Lower leg skin (tissue), 3 donors: ENCODE measurements at regions not wholly inside any gene's neighbourhood (a gene's known extent, or its start where the extent isn't known, plus 50 kb on each side); places are given as distances from the start of the nearest gene placed in this dataset.

Experiments used
- POLR2A ChIP-seq, 2 donors: fragments of 450-650 bp; IDR thresholded peaks; one replicate each; pipeline ENCODE4 v1.6.1; 2016 to 2017; ENCODE audit warnings: antibody characterized with exemption in 2 of 2, mild to moderate bottlenecking in 1 of 2, moderate library complexity in 1 of 2
- TF ChIP-seq, protein P1 (sequence below), 3 donors: fragments of 450-650 bp; IDR thresholded peaks; one replicate each; pipeline ENCODE4 v1.5.1; 2016; ENCODE audit warnings: antibody characterized with exemption in 3 of 3, mild to moderate bottlenecking in 3 of 3, moderate library complexity in 2 of 3

DNA sequence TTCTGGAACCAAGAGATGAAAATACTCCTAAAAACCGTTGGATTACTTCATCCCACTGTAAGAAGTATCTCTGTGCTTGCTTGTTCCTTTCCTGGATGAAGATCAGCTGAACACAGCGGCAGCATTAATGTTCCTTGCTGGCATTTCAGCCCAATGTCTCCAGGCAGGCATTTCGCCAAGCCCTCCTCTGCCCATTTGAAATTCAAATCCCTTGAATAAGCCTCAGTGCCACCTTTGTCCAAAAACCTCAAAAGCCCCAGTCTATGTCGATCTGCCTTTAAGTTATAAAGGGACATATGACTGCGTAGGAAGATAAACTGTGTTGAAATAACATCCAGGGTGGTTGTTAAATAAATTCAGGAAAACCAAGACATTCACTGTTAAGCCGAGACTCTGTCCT lies 156.8 kb upstream of the PDZRN3 start:
- no peak for TF ChIP-seq POLR2A (IDR thresholded peaks at IDR 0.05)
- TF ChIP-seq, protein P1, sequence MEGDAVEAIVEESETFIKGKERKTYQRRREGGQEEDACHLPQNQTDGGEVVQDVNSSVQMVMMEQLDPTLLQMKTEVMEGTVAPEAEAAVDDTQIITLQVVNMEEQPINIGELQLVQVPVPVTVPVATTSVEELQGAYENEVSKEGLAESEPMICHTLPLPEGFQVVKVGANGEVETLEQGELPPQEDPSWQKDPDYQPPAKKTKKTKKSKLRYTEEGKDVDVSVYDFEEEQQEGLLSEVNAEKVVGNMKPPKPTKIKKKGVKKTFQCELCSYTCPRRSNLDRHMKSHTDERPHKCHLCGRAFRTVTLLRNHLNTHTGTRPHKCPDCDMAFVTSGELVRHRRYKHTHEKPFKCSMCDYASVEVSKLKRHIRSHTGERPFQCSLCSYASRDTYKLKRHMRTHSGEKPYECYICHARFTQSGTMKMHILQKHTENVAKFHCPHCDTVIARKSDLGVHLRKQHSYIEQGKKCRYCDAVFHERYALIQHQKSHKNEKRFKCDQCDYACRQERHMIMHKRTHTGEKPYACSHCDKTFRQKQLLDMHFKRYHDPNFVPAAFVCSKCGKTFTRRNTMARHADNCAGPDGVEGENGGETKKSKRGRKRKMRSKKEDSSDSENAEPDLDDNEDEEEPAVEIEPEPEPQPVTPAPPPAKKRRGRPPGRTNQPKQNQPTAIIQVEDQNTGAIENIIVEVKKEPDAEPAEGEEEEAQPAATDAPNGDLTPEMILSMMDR (IDR thresholded peaks at IDR 0.05) = no peak
